ENCODE measurements at regions not wholly inside any gene's neighbourhood (a gene's known extent, or its start where the extent isn't known, plus 50 kb on each side); places are given as distances from the start of the nearest gene placed in this dataset.

DNA sequence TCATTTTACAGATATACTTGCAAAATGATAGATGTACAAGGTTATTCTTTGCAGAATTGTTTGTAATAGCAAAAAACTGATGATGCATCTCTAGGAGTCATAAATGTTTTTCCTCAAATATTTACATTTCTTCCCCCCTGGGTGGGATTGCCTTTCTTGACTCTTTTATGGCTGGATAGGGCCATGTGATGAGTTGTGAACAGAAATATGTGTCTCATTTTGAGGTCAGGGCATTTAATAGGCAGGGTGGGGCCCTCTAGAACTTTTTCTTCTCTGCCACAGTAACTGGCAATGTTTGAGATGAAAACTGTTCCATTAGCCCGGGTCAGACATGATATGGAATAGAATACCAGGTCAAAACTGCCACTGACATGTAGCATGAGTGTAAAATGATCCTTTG lies 159.5 kb upstream of the SYNCRIP start:
- TF ChIP-seq, protein P1, sequence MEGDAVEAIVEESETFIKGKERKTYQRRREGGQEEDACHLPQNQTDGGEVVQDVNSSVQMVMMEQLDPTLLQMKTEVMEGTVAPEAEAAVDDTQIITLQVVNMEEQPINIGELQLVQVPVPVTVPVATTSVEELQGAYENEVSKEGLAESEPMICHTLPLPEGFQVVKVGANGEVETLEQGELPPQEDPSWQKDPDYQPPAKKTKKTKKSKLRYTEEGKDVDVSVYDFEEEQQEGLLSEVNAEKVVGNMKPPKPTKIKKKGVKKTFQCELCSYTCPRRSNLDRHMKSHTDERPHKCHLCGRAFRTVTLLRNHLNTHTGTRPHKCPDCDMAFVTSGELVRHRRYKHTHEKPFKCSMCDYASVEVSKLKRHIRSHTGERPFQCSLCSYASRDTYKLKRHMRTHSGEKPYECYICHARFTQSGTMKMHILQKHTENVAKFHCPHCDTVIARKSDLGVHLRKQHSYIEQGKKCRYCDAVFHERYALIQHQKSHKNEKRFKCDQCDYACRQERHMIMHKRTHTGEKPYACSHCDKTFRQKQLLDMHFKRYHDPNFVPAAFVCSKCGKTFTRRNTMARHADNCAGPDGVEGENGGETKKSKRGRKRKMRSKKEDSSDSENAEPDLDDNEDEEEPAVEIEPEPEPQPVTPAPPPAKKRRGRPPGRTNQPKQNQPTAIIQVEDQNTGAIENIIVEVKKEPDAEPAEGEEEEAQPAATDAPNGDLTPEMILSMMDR (IDR thresholded peaks at IDR 0.05), result no peak
- TF ChIP-seq POLR2A (IDR thresholded peaks at IDR 0.05), result no peak
